Adrenal gland (tissue), 5 donors: ENCODE measurements at regions not wholly inside any gene's neighbourhood (a gene's known extent, or its start where the extent isn't known, plus 50 kb on each side); places are given as distances from the start of the nearest gene placed in this dataset.

Experiments used
- POLR2A ChIP-seq, 2 donors: fragments of 450-650 bp; IDR thresholded peaks; one replicate each; pipeline ENCODE4 v1.6.1; 2017; ENCODE audit warnings: antibody characterized with exemption in 2 of 2, mild to moderate bottlenecking in 2 of 2, moderate library complexity in 1 of 2
- TF ChIP-seq, protein P1 (sequence below), 6 experiments: fragments of 450-650 bp in 4 of 6; fragments of 200-600 bp in 2 of 6; sonication (generic) in 1 of 6; IDR thresholded peaks; 1 replicate in 5 of 6; 2 replicates in 1 of 6; pipeline versions ENCODE4 v1.5.1 to v1.8.0; 2016 to 2021; ENCODE audit warnings: antibody characterized with exemption in 6 of 6, mild to moderate bottlenecking in 2 of 6, moderate library complexity in 1 of 6
- donor health status: DM: no; HTN: no; CAD: no.

DNA sequence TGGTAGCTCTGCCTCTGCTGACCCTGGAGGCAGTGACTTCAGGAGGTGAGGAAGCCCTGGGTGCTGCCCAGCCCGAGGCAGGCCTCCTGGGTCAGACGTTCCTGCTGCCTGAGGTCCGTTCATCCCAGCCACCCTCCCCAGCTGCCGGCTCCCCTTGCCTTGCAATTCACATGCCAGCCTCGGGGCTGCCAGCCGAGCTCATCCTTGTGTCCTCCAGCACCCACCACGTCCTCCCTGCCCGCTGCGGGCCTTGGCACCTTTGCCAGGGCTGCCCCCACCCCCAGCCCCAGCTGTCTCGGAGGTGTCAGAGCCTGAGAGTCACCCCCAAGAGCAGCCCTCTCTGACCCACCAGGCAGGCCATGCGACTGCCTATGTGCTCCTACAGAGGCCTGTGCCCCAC is 162.1 kb upstream of the RNF32 start:
- TF ChIP-seq POLR2A (IDR thresholded peaks at IDR 0.05): no peak
- TF ChIP-seq, protein P1, sequence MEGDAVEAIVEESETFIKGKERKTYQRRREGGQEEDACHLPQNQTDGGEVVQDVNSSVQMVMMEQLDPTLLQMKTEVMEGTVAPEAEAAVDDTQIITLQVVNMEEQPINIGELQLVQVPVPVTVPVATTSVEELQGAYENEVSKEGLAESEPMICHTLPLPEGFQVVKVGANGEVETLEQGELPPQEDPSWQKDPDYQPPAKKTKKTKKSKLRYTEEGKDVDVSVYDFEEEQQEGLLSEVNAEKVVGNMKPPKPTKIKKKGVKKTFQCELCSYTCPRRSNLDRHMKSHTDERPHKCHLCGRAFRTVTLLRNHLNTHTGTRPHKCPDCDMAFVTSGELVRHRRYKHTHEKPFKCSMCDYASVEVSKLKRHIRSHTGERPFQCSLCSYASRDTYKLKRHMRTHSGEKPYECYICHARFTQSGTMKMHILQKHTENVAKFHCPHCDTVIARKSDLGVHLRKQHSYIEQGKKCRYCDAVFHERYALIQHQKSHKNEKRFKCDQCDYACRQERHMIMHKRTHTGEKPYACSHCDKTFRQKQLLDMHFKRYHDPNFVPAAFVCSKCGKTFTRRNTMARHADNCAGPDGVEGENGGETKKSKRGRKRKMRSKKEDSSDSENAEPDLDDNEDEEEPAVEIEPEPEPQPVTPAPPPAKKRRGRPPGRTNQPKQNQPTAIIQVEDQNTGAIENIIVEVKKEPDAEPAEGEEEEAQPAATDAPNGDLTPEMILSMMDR (IDR thresholded peaks at IDR 0.05): no peak
